ENCODE measurements at regions not wholly inside any gene's neighbourhood (a gene's known extent, or its start where the extent isn't known, plus 50 kb on each side); places are given as distances from the start of the nearest gene placed in this dataset.

- Histone ChIP-seq H3K9me3 (ENCODE audit: low read length) (no peaks in the 10 kb centered on the region), H3K4me1 (ENCODE audit: low read length) (no peaks in the 10 kb centered on the region), H3K36me3 (ENCODE audit: insufficient read depth, low read length) (no peaks in the 10 kb centered on the region), H3K4me2 (ENCODE audit: low read depth, low read length, poor library complexity, severe bottlenecking) (no peak overlapping the region), H3K9me2 (replicated peaks; ENCODE audit: insufficient read depth, low read length) (no peaks in the 10 kb centered on the region), H3K27ac (ENCODE audit: low read length) (no peak overlapping the region), H3K79me2 (ENCODE audit: low read length) (no peaks in the 10 kb centered on the region), H2AFZ (ENCODE audit: low read length) (no peak overlapping the region), H3K27me3 (ENCODE audit: low read length) (no peaks in the 10 kb centered on the region), H3K9ac (ENCODE audit: low read length) (no peak overlapping the region), H3K4me3 (ENCODE audit: low read length) (no peak overlapping the region), H4K20me1 (ENCODE audit: insufficient read depth, low read depth, low read length) (no peaks in the 10 kb centered on the region)
- no peak for DNase-seq
These were observed 354.0 kb upstream of the ROBO2 start for GRCh38 chr3:76685858-76686257.

GRCh38 chr3:76687019-76687418 lies 352.9 kb upstream of the ROBO2 start:
- Histone ChIP-seq H3K79me2 (ENCODE audit: low read length) (no peaks in the 10 kb centered on the region), H2AFZ (ENCODE audit: low read length) (no peak overlapping the region), H3K36me3 (ENCODE audit: insufficient read depth, low read length) (no peaks in the 10 kb centered on the region), H3K9me2 (replicated peaks; ENCODE audit: insufficient read depth, low read length) (no peaks in the 10 kb centered on the region), H3K9ac (ENCODE audit: low read length) (no peak overlapping the region), H3K4me2 (ENCODE audit: low read depth, low read length, poor library complexity, severe bottlenecking) (no peak overlapping the region), H3K9me3 (ENCODE audit: low read length) (no peaks in the 10 kb centered on the region), H3K4me3 (ENCODE audit: low read length) (no peak overlapping the region), H3K27me3 (ENCODE audit: low read length) (no peaks in the 10 kb centered on the region), H4K20me1 (ENCODE audit: insufficient read depth, low read depth, low read length) (no peaks in the 10 kb centered on the region), H3K27ac (ENCODE audit: low read length) (no peak overlapping the region), H3K4me1 (ENCODE audit: low read length) (no peaks in the 10 kb centered on the region)
- DNase-seq = no peak

GRCh38 chr3:76694063-76694462 lies 345.8 kb upstream of the ROBO2 start:
- Histone ChIP-seq H3K4me1 (ENCODE audit: low read length) (no peaks in the 10 kb centered on the region), H3K9me2 (replicated peaks; ENCODE audit: insufficient read depth, low read length) (no peaks in the 10 kb centered on the region), H3K79me2 (ENCODE audit: low read length) (no peaks in the 10 kb centered on the region), H3K4me3 (ENCODE audit: low read length) (no peak overlapping the region), H3K27ac (ENCODE audit: low read length) (no peak overlapping the region), H3K9ac (ENCODE audit: low read length) (no peak overlapping the region), H4K20me1 (ENCODE audit: insufficient read depth, low read depth, low read length) (no peaks in the 10 kb centered on the region), H3K27me3 (ENCODE audit: low read length) (no peaks in the 10 kb centered on the region), H3K36me3 (ENCODE audit: insufficient read depth, low read length) (no peaks in the 10 kb centered on the region), H2AFZ (ENCODE audit: low read length) (no peak overlapping the region), H3K4me2 (ENCODE audit: low read depth, low read length, poor library complexity, severe bottlenecking) (no peak overlapping the region), H3K9me3 (ENCODE audit: low read length) (no peaks in the 10 kb centered on the region)
- DNase-seq = no peak

- Histone ChIP-seq H3K79me2 (ENCODE audit: low read length) (no peaks in the 10 kb centered on the region), H3K4me3 (ENCODE audit: low read length) (no peak overlapping the region), H2AFZ (ENCODE audit: low read length) (no peak overlapping the region), H3K4me1 (ENCODE audit: low read length) (no peaks in the 10 kb centered on the region), H4K20me1 (ENCODE audit: insufficient read depth, low read depth, low read length) (no peaks in the 10 kb centered on the region), H3K36me3 (ENCODE audit: insufficient read depth, low read length) (no peaks in the 10 kb centered on the region), H3K27me3 (ENCODE audit: low read length) (no peaks in the 10 kb centered on the region), H3K9ac (ENCODE audit: low read length) (no peak overlapping the region), H3K27ac (ENCODE audit: low read length) (no peak overlapping the region), H3K9me2 (replicated peaks; ENCODE audit: insufficient read depth, low read length) (no peaks in the 10 kb centered on the region), H3K4me2 (ENCODE audit: low read depth, low read length, poor library complexity, severe bottlenecking) (no peak overlapping the region), H3K9me3 (ENCODE audit: low read length) (no peaks in the 10 kb centered on the region)
- no peak for DNase-seq
These were observed 341.7 kb upstream of the ROBO2 start for GRCh38 chr3:76698136-76698706.

- Histone ChIP-seq H3K4me3 (ENCODE audit: low read length) (no peak overlapping the region), H3K9me3 (ENCODE audit: low read length) (no peaks in the 10 kb centered on the region), H3K9ac (ENCODE audit: low read length) (no peak overlapping the region), H2AFZ (ENCODE audit: low read length) (no peak overlapping the region), H3K4me2 (ENCODE audit: low read depth, low read length, poor library complexity, severe bottlenecking) (no peak overlapping the region), H3K4me1 (ENCODE audit: low read length) (no peaks in the 10 kb centered on the region), H3K36me3 (ENCODE audit: insufficient read depth, low read length) (no peaks in the 10 kb centered on the region), H3K27me3 (ENCODE audit: low read length) (no peaks in the 10 kb centered on the region), H3K79me2 (ENCODE audit: low read length) (no peaks in the 10 kb centered on the region), H4K20me1 (ENCODE audit: insufficient read depth, low read depth, low read length) (no peaks in the 10 kb centered on the region), H3K9me2 (replicated peaks; ENCODE audit: insufficient read depth, low read length) (no peaks in the 10 kb centered on the region), H3K27ac (ENCODE audit: low read length) (no peak overlapping the region)
- DNase-seq = no peak
These were observed 340.1 kb upstream of the ROBO2 start for GRCh38 chr3:76699846-76700245.

- Histone ChIP-seq H3K4me1 (ENCODE audit: low read length) (no peaks in the 10 kb centered on the region), H2AFZ (ENCODE audit: low read length) (no peak overlapping the region), H3K9me2 (replicated peaks; ENCODE audit: insufficient read depth, low read length) (no peaks in the 10 kb centered on the region), H3K79me2 (ENCODE audit: low read length) (no peaks in the 10 kb centered on the region), H3K27ac (ENCODE audit: low read length) (no peak overlapping the region), H3K9me3 (ENCODE audit: low read length) (no peaks in the 10 kb centered on the region), H3K27me3 (ENCODE audit: low read length) (no peaks in the 10 kb centered on the region), H3K4me2 (ENCODE audit: low read depth, low read length, poor library complexity, severe bottlenecking) (no peak overlapping the region), H4K20me1 (ENCODE audit: insufficient read depth, low read depth, low read length) (no peaks in the 10 kb centered on the region), H3K9ac (ENCODE audit: low read length) (no peak overlapping the region), H3K36me3 (ENCODE audit: insufficient read depth, low read length) (no peaks in the 10 kb centered on the region), H3K4me3 (ENCODE audit: low read length) (no peak overlapping the region)
- no peak for DNase-seq
These were observed 339.6 kb upstream of the ROBO2 start for GRCh38 chr3:76700323-76700722.

- Histone ChIP-seq H3K4me1 (ENCODE audit: low read length) (no peaks in the 10 kb centered on the region), H3K27me3 (ENCODE audit: low read length) (no peaks in the 10 kb centered on the region), H2AFZ (ENCODE audit: low read length) (no peak overlapping the region), H4K20me1 (ENCODE audit: insufficient read depth, low read depth, low read length) (no peaks in the 10 kb centered on the region), H3K79me2 (ENCODE audit: low read length) (no peaks in the 10 kb centered on the region), H3K4me3 (ENCODE audit: low read length) (no peak overlapping the region), H3K9me2 (replicated peaks; ENCODE audit: insufficient read depth, low read length) (no peaks in the 10 kb centered on the region), H3K27ac (ENCODE audit: low read length) (no peak overlapping the region), H3K9me3 (ENCODE audit: low read length) (no peaks in the 10 kb centered on the region), H3K4me2 (ENCODE audit: low read depth, low read length, poor library complexity, severe bottlenecking) (no peak overlapping the region), H3K36me3 (ENCODE audit: insufficient read depth, low read length) (no peaks in the 10 kb centered on the region), H3K9ac (ENCODE audit: low read length) (no peak overlapping the region)
- no peak for DNase-seq
These were observed 337.2 kb upstream of the ROBO2 start for GRCh38 chr3:76702676-76703075.

- Histone ChIP-seq H3K36me3 (ENCODE audit: insufficient read depth, low read length) (no peaks in the 10 kb centered on the region), H3K79me2 (ENCODE audit: low read length) (no peaks in the 10 kb centered on the region), H4K20me1 (ENCODE audit: insufficient read depth, low read depth, low read length) (no peaks in the 10 kb centered on the region), H3K9ac (ENCODE audit: low read length) (no peak overlapping the region), H3K9me3 (ENCODE audit: low read length) (no peaks in the 10 kb centered on the region), H3K9me2 (replicated peaks; ENCODE audit: insufficient read depth, low read length) (no peaks in the 10 kb centered on the region), H2AFZ (ENCODE audit: low read length) (no peak overlapping the region), H3K4me3 (ENCODE audit: low read length) (no peak overlapping the region), H3K4me2 (ENCODE audit: low read depth, low read length, poor library complexity, severe bottlenecking) (no peak overlapping the region), H3K27me3 (ENCODE audit: low read length) (no peaks in the 10 kb centered on the region), H3K27ac (ENCODE audit: low read length) (no peak overlapping the region), H3K4me1 (ENCODE audit: low read length) (no peaks in the 10 kb centered on the region)
- DNase-seq = no peak
These were observed 324.5 kb upstream of the ROBO2 start for GRCh38 chr3:76715426-76715825.

GRCh38 chr3:76723366-76723765 lies 316.5 kb upstream of the ROBO2 start:
- no peak for DNase-seq

More at GRCh38 chr3:76723366-76723765, 316.5 kb upstream of the ROBO2 start:
- no peak overlapping the region for H3K27ac ChIP-seq (ENCODE audit: low read length)
- H3K4me3 ChIP-seq (ENCODE audit: low read length) = no peak overlapping the region
- H2AFZ ChIP-seq (ENCODE audit: low read length) = no peak overlapping the region
- no peak overlapping the region for H3K9ac ChIP-seq (ENCODE audit: low read length)
- H3K27me3 ChIP-seq (ENCODE audit: low read length) = no peaks in the 10 kb centered on the region
- no peaks in the 10 kb centered on the region for H3K4me1 ChIP-seq (ENCODE audit: low read length)
- no peaks in the 10 kb centered on the region for H3K9me3 ChIP-seq (ENCODE audit: low read length)
- H4K20me1 ChIP-seq (ENCODE audit: insufficient read depth, low read depth, low read length) = no peaks in the 10 kb centered on the region
- H3K4me2 ChIP-seq (ENCODE audit: low read depth, low read length, poor library complexity, severe bottlenecking) = no peak overlapping the region
- no peaks in the 10 kb centered on the region for H3K36me3 ChIP-seq (ENCODE audit: insufficient read depth, low read length)
- no peaks in the 10 kb centered on the region for H3K79me2 ChIP-seq (ENCODE audit: low read length)
- H3K9me2 ChIP-seq (replicated peaks; ENCODE audit: insufficient read depth, low read length) = no peaks in the 10 kb centered on the region
